ENCODE measurements at regions not wholly inside any gene's neighbourhood (a gene's known extent, or its start where the extent isn't known, plus 50 kb on each side); places are given as distances from the start of the nearest gene placed in this dataset.

DNA sequence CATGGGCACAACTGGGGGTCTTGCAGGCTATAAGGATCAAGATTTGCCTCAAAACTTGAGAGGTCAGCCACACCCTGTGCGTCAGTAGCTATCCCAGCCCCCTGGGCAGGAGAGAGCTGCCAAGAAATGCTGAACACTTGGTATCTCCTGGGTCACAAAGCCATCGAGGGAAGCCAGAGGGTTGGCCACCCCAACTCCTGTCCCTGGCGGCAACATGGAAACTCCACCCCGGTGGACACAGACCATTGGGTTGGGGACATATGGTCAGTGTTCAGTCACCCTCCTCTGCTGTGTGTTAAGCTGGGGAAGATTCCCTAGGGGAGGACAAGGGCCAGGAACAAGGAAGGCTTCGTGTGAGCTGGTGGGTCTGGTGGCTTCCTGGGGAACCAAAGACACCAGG is 140.6 kb downstream of the C5orf15 start:
- Histone ChIP-seq H3K9me3 (no peaks in the 10 kb centered on the region), H3K4me3 (no peak overlapping the region), H3K27ac (no peak overlapping the region), H3K27me3 (no peaks in the 10 kb centered on the region), H3K4me1 (no peaks in the 10 kb centered on the region), H3K36me3 (no peaks in the 10 kb centered on the region)
- TF ChIP-seq CTCF (IDR thresholded peaks at IDR 0.05), result no peak
- intact Hi-C loops (cut with DNase I), result no loop called here
- DNase-seq, result no peak
- no peak for ATAC-seq

- intact Hi-C loops (cut with DNase I), result no loop called here
- Histone ChIP-seq H3K4me1 (no peaks in the 10 kb centered on the region), H3K4me3 (no peak overlapping the region), H3K9me3 (no peaks in the 10 kb centered on the region), H3K36me3 (no peaks in the 10 kb centered on the region), H3K27ac (no peak overlapping the region), H3K27me3 (no peaks in the 10 kb centered on the region)
- TF ChIP-seq CTCF (IDR thresholded peaks at IDR 0.05), result no peak
- ATAC-seq (no peak), DNase-seq (no peak)
These were observed 141.4 kb downstream of the C5orf15 start for GRCh38 chr5:133827011-133827410.

- no peaks in the 10 kb centered on the region for H3K36me3 ChIP-seq
These were observed 142.7 kb downstream of the C5orf15 start for GRCh38 chr5:133825631-133826289.

GRCh38 chr5:133824661-133825254 is 143.7 kb downstream of the C5orf15 start:
- intact Hi-C loops (cut with DNase I), result no loop called here
- no peak for ATAC-seq
- TF ChIP-seq CTCF (IDR thresholded peaks at IDR 0.05), result no peak
- no peak overlapping the region for H3K4me3 ChIP-seq
- H3K27ac ChIP-seq, result no peak overlapping the region
- no peaks in the 10 kb centered on the region for H3K9me3 ChIP-seq
- no peak for DNase-seq
- H3K27me3 ChIP-seq, result no peaks in the 10 kb centered on the region
- no peaks in the 10 kb centered on the region for H3K36me3 ChIP-seq
- peaks cover 19% of the 10 kb centered on the region for H3K4me1 ChIP-seq

More at GRCh38 chr5:133825631-133826289, 142.7 kb downstream of the C5orf15 start:
- ATAC-seq (no peak), DNase-seq (no peak)
- TF ChIP-seq CTCF (IDR thresholded peaks at IDR 0.05), result no peak
- Histone ChIP-seq H3K27ac (no peak overlapping the region), H3K4me3 (no peak overlapping the region), H3K27me3 (no peaks in the 10 kb centered on the region), H3K4me1 (peaks cover 11% of the 10 kb centered on the region), H3K9me3 (no peaks in the 10 kb centered on the region)
- intact Hi-C loops (cut with DNase I), result no loop called here

GRCh38 chr5:133821889-133822288 is 146.5 kb downstream of the C5orf15 start:
- no peak for ATAC-seq
- intact Hi-C loops (cut with DNase I), result no loop called here
- no peak for TF ChIP-seq CTCF (IDR thresholded peaks at IDR 0.05)
- Histone ChIP-seq H3K27me3 (no peaks in the 10 kb centered on the region), H3K27ac (no peak overlapping the region), H3K9me3 (no peaks in the 10 kb centered on the region), H3K4me1 (peaks cover 20% of the 10 kb centered on the region), H3K36me3 (no peaks in the 10 kb centered on the region), H3K4me3 (no peak overlapping the region)
- DNase-seq, result no peak

All from upper lobe of right lung (tissue), 1 donor.